IMR-90 (cell line): ENCODE measurements at regions not wholly inside any gene's neighbourhood (a gene's known extent, or its start where the extent isn't known, plus 50 kb on each side); places are given as distances from the start of the nearest gene placed in this dataset.

Experiments used
- MXI1 ChIP-seq: IDR thresholded peaks from 2 replicates; pipeline ENCODE4 v1.6.1; 2012; ENCODE audit warnings: low read depth, mild to moderate bottlenecking, low read length, moderate library complexity, borderline replicate concordance
- USF2 ChIP-seq: fragments of 150-350 bp; IDR thresholded peaks from 2 replicates; pipeline ENCODE4 v1.6.1; 2017; ENCODE audit warnings: mild to moderate bottlenecking, antibody characterized with exemption, low read length, low read depth
- TF ChIP-seq, protein P1 (sequence below): conservative IDR thresholded peaks from 2 replicates; pipeline ENCODE4 v1.5.1; 2012; ENCODE audit warnings: mild to moderate bottlenecking, low read depth, low read length, improper control_type of control experiment
- TF ChIP-seq, protein P2 (sequence below): fragments of 150-350 bp; IDR thresholded peaks from 2 replicates; pipeline ENCODE4 v1.6.1; 2016; ENCODE audit warnings: low read depth, mild to moderate bottlenecking, low read length, moderate library complexity, borderline replicate concordance

GRCh38 chr16:80151722-80152111, 389.1 kb upstream of the DYNLRB2 start:
- TF ChIP-seq USF2 (no peak), MXI1 (no peak)
- TF ChIP-seq, protein P1, sequence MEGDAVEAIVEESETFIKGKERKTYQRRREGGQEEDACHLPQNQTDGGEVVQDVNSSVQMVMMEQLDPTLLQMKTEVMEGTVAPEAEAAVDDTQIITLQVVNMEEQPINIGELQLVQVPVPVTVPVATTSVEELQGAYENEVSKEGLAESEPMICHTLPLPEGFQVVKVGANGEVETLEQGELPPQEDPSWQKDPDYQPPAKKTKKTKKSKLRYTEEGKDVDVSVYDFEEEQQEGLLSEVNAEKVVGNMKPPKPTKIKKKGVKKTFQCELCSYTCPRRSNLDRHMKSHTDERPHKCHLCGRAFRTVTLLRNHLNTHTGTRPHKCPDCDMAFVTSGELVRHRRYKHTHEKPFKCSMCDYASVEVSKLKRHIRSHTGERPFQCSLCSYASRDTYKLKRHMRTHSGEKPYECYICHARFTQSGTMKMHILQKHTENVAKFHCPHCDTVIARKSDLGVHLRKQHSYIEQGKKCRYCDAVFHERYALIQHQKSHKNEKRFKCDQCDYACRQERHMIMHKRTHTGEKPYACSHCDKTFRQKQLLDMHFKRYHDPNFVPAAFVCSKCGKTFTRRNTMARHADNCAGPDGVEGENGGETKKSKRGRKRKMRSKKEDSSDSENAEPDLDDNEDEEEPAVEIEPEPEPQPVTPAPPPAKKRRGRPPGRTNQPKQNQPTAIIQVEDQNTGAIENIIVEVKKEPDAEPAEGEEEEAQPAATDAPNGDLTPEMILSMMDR = no peak
- TF ChIP-seq, protein P2, sequence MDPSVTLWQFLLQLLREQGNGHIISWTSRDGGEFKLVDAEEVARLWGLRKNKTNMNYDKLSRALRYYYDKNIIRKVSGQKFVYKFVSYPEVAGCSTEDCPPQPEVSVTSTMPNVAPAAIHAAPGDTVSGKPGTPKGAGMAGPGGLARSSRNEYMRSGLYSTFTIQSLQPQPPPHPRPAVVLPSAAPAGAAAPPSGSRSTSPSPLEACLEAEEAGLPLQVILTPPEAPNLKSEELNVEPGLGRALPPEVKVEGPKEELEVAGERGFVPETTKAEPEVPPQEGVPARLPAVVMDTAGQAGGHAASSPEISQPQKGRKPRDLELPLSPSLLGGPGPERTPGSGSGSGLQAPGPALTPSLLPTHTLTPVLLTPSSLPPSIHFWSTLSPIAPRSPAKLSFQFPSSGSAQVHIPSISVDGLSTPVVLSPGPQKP = no peak
